ENCODE measurements at regions not wholly inside any gene's neighbourhood (a gene's known extent, or its start where the extent isn't known, plus 50 kb on each side); places are given as distances from the start of the nearest gene placed in this dataset.

DNA sequence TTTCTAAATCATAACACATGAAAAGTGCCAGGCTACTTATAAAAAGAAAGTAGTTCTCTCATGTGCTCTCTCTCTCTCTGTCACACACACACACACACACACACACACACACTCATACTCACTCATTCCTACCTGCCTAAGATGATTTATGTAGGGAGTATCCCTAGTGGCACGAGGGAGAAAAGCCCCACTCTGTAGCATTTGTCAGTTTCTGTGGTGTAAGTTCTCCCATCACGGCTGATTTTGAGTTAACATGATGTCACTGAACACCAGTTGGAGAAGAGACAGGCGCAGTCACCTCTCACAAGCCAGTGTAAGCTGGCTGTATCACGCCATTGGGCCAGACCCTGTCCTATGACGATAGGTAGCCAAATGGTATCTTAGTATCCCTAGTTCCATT, 395.4 kb downstream of the SFMBT2 start:
- DNase-seq (ENCODE audit: low read depth): no peak
- no peak overlapping the region for H3K4me3 ChIP-seq (ENCODE audit: low read depth, low read length)
- TF ChIP-seq, protein P1, sequence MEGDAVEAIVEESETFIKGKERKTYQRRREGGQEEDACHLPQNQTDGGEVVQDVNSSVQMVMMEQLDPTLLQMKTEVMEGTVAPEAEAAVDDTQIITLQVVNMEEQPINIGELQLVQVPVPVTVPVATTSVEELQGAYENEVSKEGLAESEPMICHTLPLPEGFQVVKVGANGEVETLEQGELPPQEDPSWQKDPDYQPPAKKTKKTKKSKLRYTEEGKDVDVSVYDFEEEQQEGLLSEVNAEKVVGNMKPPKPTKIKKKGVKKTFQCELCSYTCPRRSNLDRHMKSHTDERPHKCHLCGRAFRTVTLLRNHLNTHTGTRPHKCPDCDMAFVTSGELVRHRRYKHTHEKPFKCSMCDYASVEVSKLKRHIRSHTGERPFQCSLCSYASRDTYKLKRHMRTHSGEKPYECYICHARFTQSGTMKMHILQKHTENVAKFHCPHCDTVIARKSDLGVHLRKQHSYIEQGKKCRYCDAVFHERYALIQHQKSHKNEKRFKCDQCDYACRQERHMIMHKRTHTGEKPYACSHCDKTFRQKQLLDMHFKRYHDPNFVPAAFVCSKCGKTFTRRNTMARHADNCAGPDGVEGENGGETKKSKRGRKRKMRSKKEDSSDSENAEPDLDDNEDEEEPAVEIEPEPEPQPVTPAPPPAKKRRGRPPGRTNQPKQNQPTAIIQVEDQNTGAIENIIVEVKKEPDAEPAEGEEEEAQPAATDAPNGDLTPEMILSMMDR (conservative IDR thresholded peaks at IDR 0.05; ENCODE audit: low read depth, low read length): no peak

- no peak overlapping the region for H3K4me3 ChIP-seq (ENCODE audit: low read depth, low read length)
- no peak for DNase-seq (ENCODE audit: low read depth)
- TF ChIP-seq, protein P1 (conservative IDR thresholded peaks at IDR 0.05; ENCODE audit: low read depth, low read length): no peak
Measured at GRCh38 chr10:7014721-7015120, 396.1 kb downstream of the SFMBT2 start.

DNA sequence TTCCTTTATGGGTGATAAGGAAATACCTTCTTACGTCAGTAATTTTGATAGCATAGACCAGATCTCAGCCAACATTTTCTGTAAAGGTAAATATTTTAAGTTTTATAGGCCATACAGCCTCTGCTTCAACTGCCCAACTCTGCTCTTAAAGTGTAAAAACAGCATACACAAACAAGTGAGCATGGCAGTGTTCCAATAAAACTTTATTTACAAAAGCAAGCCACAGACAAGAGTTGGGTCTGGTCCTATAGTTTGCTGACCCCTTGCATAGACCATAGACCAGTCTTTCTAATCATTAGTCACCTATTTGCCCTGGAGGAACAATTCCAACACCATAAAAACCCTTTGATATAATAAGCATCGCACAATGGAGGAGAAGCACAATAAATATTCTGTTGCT, 398.8 kb downstream of the SFMBT2 start:
- no peak overlapping the region for H3K4me3 ChIP-seq (ENCODE audit: low read depth, low read length)
- no peak for DNase-seq (ENCODE audit: low read depth)
- TF ChIP-seq, protein P1 (conservative IDR thresholded peaks at IDR 0.05; ENCODE audit: low read depth, low read length): no peak

DNA sequence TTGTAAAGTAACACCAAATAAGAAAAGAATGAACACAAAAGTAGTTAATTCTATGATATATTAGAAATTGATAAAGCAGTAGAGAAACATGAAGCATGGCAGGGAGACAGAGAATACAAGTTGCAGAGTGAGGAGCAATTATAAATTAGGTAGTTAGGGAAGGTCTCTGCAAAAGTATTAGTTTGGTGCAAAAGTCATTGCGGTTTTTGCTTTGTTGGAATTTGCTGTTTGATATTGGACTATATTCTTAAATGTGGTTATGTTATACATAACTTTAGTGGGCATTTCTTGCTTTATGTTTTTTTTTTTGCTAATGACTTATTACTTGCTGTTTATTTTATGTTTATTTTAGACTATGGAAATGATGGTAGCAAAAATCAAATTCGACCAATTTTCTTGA, 402.2 kb downstream of the SFMBT2 start:
- TF ChIP-seq, protein P1 (conservative IDR thresholded peaks at IDR 0.05; ENCODE audit: low read depth, low read length): no peak

GRCh38 chr10:7007600-7008190, 403.1 kb downstream of the SFMBT2 start:
- H3K4me3 ChIP-seq (ENCODE audit: low read depth, low read length): no peak overlapping the region
- TF ChIP-seq, protein P1 (conservative IDR thresholded peaks at IDR 0.05; ENCODE audit: low read depth, low read length): no peak
- DNase-seq (ENCODE audit: low read depth): no peak

More for the DNA sequence above, 402.2 kb downstream of the SFMBT2 start:
- no peak overlapping the region for H3K4me3 ChIP-seq (ENCODE audit: low read depth, low read length)
- no peak for DNase-seq (ENCODE audit: low read depth)

DNA sequence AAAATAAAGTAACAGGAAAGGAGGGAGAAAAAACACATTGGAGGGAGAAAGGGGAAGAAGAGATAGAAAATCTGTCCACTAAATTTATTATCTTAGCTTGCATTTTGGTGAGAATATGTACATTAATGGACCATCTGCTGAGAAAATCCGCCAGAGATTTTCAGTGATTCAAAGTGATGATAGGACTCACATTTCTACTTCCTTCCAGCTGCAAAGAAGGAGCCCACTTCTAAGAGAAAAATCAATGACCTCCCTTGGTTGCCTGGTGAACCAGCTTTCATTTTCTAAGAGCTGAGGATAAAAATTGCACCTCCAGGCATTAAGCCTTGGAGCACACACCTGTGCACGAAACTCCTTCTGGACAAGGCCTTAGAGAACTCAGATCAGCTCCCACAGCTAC, 404.3 kb downstream of the SFMBT2 start:
- DNase-seq (ENCODE audit: low read depth): no peak
- H3K4me3 ChIP-seq (ENCODE audit: low read depth, low read length): no peak overlapping the region
- TF ChIP-seq, protein P1 (conservative IDR thresholded peaks at IDR 0.05; ENCODE audit: low read depth, low read length): no peak

- no peak for DNase-seq (ENCODE audit: low read depth)
- TF ChIP-seq, protein P1 (conservative IDR thresholded peaks at IDR 0.05; ENCODE audit: low read depth, low read length): no peak
- no peak overlapping the region for H3K4me3 ChIP-seq (ENCODE audit: low read depth, low read length)
Measured at GRCh38 chr10:7003831-7004395, 406.9 kb downstream of the SFMBT2 start.
